ENCODE measurements at regions not wholly inside any gene's neighbourhood (a gene's known extent, or its start where the extent isn't known, plus 50 kb on each side); places are given as distances from the start of the nearest gene placed in this dataset.

- TF ChIP-seq CTCF (conservative IDR thresholded peaks at IDR 0.05 in 1 of 2, IDR thresholded peaks at IDR 0.05 in 1 of 2; ENCODE audit: extremely low read depth in 1 of 2, insufficient read depth in 1 of 2, low read depth in 1 of 2, low read length in 2 of 2): no peak
- no peak for TF ChIP-seq EZH2 (IDR thresholded peaks at IDR 0.05; ENCODE audit: borderline replicate concordance, low read length)
Measured at GRCh38 chr1:88247666-88248065, 436.4 kb upstream of the PKN2 start.
